ENCODE measurements at regions not wholly inside any gene's neighbourhood (a gene's known extent, or its start where the extent isn't known, plus 50 kb on each side); places are given as distances from the start of the nearest gene placed in this dataset.
"Not testable (repeated sequence)": the region's sequence is repeated elsewhere in the genome, so short reads cannot be mapped to it uniquely, and the experiment has no call there.

- Mint-ChIP-seq H3K27me3 (peaks cover 2% of the 10 kb centered on the region), H3K27ac (no peak overlapping the region), H3K9me3 (no peaks in the 10 kb centered on the region), H3K4me3 (no peak overlapping the region), H3K4me1 (peaks cover 13% of the 10 kb centered on the region), H3K36me3 (ENCODE audit: low read depth) (no peaks in the 10 kb centered on the region)
- ATAC-seq (ENCODE audit: low read depth): no peak
- intact Hi-C loops (cut with micrococcal nuclease): no loop called here
- TF ChIP-seq CTCF (IDR thresholded peaks at IDR 0.05): no peak
- DNase-seq: no peak
- ChIA-PET CTCF (no interaction called here), POLR2A (no interaction called here)
Measured at GRCh38 chr5:126683912-126684311, 83.2 kb downstream of the PHAX start.

GRCh38 chr5:126684656-126685442, 84.1 kb downstream of the PHAX start:
- intact Hi-C loops (cut with micrococcal nuclease): loop anchor here (5.0 kb wide), 1 partner anchor 62 kb away; no protein-coding TSS in a partner anchor
- H3K27ac Mint-ChIP-seq; CTCF ChIA-PET; H3K9me3 Mint-ChIP-seq; H3K27me3 Mint-ChIP-seq; DNase-seq; ATAC-seq (ENCODE audit: low read depth); H3K36me3 Mint-ChIP-seq (ENCODE audit: low read depth); H3K4me3 Mint-ChIP-seq: not testable (repeated sequence)
- peaks cover 13% of the 10 kb centered on the region for H3K4me1 Mint-ChIP-seq
- POLR2A ChIA-PET: interaction anchor here (0.6 kb wide), 1 partner anchor 87 kb away, joined by 3 read pairs; no protein-coding TSS in a partner anchor

GRCh38 chr5:126686451-126687126, 85.8 kb downstream of the PHAX start:
- ChIA-PET CTCF (interaction anchor here (1.4 kb wide), 1 partner anchor 11 kb away, joined by 4 read pairs; no protein-coding TSS in a partner anchor), POLR2A (interaction anchor here (0.6 to 1.0 kb wide), 3 partner anchors 11 to 91 kb away, joined by 3 to 4 read pairs (median 4); no protein-coding TSS in a partner anchor)
- TF ChIP-seq CTCF (IDR thresholded peaks at IDR 0.05): no peak
- Mint-ChIP-seq H3K4me1 (peaks cover 13% of the 10 kb centered on the region), H3K27ac (no peak overlapping the region), H3K4me3 (no peak overlapping the region), H3K9me3 (no peaks in the 10 kb centered on the region), H3K36me3 (ENCODE audit: low read depth) (no peaks in the 10 kb centered on the region), H3K27me3 (peaks cover 2% of the 10 kb centered on the region)
- intact Hi-C loops (cut with micrococcal nuclease): loop anchor here (5.0 kb wide), 1 partner anchor 61 kb away; no protein-coding TSS in a partner anchor
- DNase-seq (no peak), ATAC-seq (ENCODE audit: low read depth) (peak; percentile 34)

- intact Hi-C loops (cut with micrococcal nuclease): no loop called here
- Mint-ChIP-seq H3K36me3 (ENCODE audit: low read depth) (no peaks in the 10 kb centered on the region), H3K27ac (no peak overlapping the region), H3K4me1 (no peaks in the 10 kb centered on the region), H3K9me3 (no peaks in the 10 kb centered on the region), H3K27me3 (no peaks in the 10 kb centered on the region), H3K4me3 (no peak overlapping the region)
- ChIA-PET POLR2A (interaction anchor here (0.7 kb wide), 1 partner anchor 157 kb away, joined by 3 read pairs; no protein-coding TSS in a partner anchor), CTCF (no interaction called here)
- TF ChIP-seq CTCF (IDR thresholded peaks at IDR 0.05): no peak
- ATAC-seq (ENCODE audit: low read depth): no peak
- DNase-seq: no peak
Measured at GRCh38 chr5:126692971-126693370, 84.0 kb upstream of the LMNB1 start.

- Mint-ChIP-seq H3K4me3 (no peak overlapping the region), H3K27ac (no peak overlapping the region), H3K36me3 (ENCODE audit: low read depth) (no peaks in the 10 kb centered on the region), H3K27me3 (no peaks in the 10 kb centered on the region), H3K4me1 (no peaks in the 10 kb centered on the region), H3K9me3 (no peaks in the 10 kb centered on the region)
- intact Hi-C loops (cut with micrococcal nuclease): no loop called here
- TF ChIP-seq CTCF (IDR thresholded peaks at IDR 0.05): no peak
- ChIA-PET CTCF (no interaction called here), POLR2A (no interaction called here)
- no peak for DNase-seq
- ATAC-seq (ENCODE audit: low read depth): no peak
Measured at GRCh38 chr5:126693806-126694205, 83.1 kb upstream of the LMNB1 start.
